ENCODE measurements at regions not wholly inside any gene's neighbourhood (a gene's known extent, or its start where the extent isn't known, plus 50 kb on each side); places are given as distances from the start of the nearest gene placed in this dataset.

- TF ChIP-seq, protein P1, sequence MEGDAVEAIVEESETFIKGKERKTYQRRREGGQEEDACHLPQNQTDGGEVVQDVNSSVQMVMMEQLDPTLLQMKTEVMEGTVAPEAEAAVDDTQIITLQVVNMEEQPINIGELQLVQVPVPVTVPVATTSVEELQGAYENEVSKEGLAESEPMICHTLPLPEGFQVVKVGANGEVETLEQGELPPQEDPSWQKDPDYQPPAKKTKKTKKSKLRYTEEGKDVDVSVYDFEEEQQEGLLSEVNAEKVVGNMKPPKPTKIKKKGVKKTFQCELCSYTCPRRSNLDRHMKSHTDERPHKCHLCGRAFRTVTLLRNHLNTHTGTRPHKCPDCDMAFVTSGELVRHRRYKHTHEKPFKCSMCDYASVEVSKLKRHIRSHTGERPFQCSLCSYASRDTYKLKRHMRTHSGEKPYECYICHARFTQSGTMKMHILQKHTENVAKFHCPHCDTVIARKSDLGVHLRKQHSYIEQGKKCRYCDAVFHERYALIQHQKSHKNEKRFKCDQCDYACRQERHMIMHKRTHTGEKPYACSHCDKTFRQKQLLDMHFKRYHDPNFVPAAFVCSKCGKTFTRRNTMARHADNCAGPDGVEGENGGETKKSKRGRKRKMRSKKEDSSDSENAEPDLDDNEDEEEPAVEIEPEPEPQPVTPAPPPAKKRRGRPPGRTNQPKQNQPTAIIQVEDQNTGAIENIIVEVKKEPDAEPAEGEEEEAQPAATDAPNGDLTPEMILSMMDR (IDR thresholded peaks at IDR 0.05; ENCODE audit: poor library complexity), result no peak
- TF ChIP-seq EZH2 (IDR thresholded peaks at IDR 0.05; ENCODE audit: borderline replicate concordance) (no peak), EZH2phosphoT487 (IDR thresholded peaks at IDR 0.05; ENCODE audit: low read depth, severe bottlenecking, unreplicated experiment) (no peak)
Measured at GRCh38 chr1:219989766-219990165, 56.5 kb downstream of the EPRS1 start.
